ENCODE measurements at regions not wholly inside any gene's neighbourhood (a gene's known extent, or its start where the extent isn't known, plus 50 kb on each side); places are given as distances from the start of the nearest gene placed in this dataset.

- DNase-seq (ENCODE audit: low spot score): no peak
These were observed 51.9 kb downstream of the CEBPB start for GRCh38 chr20:50242548-50242862.

GRCh38 chr20:50242863-50243609, 52.4 kb downstream of the CEBPB start:
- DNase-seq (ENCODE audit: low spot score): no peak

DNA sequence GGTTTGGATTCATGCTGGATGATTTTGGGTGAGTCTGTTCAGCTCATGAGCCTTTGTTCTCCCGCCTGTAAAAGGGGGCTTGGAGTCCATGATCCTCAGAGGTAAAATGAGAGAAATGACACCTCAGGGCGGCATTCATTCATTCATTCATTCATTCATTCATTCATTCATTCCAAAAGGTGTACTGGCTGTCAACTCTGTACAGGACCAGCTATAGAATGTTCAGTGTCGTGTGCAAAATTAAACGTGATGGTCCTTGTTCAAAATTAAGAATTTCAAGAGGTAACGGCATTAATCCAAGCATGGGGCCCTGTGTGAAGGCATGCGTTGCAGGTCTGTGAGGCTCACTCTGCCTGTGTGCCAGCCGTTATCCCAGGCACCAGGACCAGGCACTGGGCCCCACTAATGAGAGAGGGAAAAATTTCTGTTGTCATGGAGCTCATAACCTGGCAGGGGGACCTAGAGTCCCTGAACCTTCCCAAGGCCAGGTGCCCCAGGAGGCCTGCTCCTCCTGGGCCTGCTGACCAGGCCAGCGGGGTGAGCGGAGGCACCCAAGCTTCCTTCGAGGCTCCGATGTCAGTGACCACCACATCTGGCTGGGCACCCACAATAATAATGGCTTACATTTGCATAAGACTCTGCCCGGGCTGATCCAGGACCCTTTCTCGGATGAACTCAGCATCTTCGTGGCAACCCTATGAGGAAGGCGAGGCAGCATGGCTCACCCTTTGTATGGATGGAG, 53.2 kb downstream of the CEBPB start:
- DNase-seq (ENCODE audit: low spot score): no peak

DNA sequence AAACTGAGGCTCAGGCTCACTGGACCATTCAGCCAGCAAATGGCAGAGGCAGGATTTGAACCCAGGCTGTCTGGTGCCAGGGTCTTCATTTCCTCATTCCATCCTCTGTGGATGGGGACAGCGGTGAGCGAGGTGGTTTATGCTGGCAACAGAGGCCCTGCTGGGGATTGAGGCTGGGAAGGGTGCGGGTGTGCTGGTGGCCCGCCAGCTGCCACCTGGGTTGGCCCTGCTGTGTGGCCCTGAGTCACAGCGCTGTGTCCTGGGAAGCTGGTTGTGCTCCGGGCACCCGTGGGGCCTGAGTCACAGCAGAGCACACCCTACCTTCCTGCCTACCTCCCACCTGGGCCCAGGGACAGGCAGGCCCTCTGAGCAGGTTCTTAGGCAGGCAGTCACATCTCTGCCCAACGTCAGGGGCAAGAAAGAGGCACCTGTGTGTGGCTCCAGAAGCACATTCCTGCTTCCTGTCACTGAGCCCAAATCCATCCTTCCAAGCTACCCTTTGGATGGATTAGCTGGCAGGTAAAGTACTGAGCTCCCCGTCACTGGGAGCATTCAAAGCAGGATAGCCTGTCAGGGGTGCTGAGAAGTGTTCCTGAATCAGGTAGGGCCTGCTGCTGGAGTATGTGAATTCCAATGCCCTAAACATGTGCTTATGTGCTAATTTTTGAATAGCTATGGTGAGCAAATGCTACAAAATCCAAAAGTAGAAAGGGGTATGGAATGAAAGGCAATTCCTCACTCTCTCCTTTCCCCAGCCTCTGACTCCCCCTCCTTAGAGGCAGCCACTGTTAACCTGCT, 53.9 kb downstream of the CEBPB start:
- no peak for DNase-seq (ENCODE audit: low spot score)

GRCh38 chr20:50245498-50246366, 55.1 kb downstream of the CEBPB start:
- no peak for DNase-seq (ENCODE audit: low spot score)

DNA sequence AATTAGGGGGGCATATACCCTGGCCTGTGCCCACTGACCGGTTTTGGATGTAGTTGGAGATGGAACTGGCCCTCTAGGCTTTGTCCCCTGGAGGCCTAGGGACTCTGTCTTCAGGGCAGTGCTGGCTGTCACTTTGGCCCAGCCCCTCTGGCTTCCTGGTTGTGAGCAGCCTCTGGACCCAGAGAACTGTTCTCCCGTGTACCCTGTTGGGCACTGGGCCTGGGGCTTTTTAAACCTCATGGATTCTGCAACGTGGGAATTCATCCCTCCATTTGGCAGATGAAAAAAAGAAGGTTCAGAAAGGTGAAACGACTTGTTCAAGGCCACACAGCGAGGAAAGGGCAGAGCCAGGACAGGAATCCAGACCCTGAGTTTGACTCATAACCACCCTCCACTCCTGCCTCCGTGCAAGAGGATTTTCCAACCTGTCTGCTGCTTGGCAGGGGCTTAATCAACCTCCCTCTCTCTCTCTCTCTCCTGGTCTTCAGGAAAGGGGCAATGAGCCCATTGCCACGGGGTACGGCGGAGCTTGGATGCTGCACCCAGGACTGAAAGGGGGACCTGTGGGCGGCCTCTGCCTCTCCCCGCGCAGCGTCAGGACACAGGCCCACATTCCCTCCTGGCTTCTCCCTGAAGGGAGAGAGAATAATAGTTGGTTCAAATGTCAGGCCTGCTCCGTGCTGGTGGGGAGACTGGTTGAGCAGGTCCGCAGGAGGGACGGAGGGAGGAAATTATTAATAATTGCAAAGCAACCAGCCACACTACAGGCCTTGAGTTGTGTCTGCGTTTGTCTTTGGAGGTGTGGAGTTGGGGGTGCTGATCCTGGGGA, 56.0 kb downstream of the CEBPB start:
- no peak for DNase-seq (ENCODE audit: low spot score)

GRCh38 chr20:50247196-50248094, 56.8 kb downstream of the CEBPB start:
- DNase-seq (ENCODE audit: low spot score): no peak

DNA sequence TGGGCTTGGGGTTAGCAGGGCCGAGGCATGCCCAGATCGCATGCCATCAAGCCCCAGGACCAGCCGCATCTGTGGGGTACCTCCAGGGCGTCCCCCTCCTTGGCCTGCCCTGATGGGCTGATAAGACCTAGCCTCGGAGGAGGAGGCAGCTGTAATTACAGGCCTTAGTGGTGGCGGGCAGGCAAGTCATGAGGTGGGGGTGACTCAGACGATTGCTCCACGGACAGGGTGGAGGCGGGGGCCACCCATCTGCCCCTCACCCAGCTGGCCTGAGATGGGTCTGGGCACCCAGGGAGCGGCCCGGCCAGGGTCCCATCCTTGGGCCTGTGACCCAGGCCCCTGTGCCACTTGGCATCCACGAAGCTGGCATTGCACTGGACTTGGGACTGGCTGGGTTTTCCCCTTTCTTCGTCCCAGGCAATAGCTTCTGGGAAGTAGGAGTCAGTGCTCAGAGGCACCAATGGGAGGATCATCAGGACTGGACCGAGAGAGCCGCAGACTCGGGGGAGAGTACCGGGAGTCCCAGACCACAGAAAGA, 57.5 kb downstream of the CEBPB start:
- no peak for DNase-seq (ENCODE audit: low spot score)

DNA sequence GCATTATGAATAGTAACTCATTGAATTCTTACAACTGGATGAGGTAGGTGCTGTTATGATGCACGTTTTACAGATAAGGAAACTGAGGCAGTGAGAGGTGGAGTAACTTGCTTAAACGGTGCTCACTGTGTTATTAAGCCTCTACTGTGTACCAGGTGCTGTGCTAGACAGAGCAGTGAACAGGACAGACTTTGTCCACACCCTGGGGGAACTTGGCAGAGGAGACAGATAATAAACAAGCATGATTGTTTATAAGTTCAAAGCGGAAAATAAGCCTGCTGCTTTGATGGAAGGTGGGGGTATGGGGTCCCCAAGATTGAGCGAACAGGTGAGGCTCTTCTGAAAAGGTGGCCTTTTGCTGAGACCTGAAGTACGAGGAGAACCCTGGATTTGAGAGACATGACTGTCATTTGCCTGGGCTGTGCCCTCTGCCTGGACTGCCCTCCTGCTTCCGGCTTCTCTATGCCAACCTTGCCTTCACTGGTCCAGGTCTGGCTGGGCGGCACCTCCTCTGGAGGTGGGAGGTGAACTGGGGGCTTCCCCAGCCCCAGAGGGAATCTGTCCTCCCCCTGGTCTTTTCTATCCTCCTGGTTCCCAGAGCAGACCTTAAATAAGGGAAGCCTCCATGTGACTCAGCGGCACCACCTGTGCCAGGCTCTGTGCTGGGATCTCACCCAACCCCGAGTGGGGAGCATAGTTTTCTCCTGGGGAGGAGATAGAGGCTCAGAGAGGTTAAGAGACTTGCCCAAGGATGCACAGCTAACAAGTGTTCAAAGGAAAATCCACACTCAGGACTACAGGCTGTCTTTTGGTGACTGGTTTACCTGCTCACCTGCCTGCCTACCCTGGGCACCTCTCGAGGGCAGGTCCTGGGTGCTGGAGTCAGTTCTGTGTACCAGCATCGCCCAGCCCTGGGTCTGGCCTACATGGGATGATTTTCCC, 59.1 kb downstream of the CEBPB start:
- no peak for DNase-seq (ENCODE audit: low spot score)

- DNase-seq (ENCODE audit: low spot score): no peak
These were observed 60.2 kb downstream of the CEBPB start for GRCh38 chr20:50250679-50251382.

DNA sequence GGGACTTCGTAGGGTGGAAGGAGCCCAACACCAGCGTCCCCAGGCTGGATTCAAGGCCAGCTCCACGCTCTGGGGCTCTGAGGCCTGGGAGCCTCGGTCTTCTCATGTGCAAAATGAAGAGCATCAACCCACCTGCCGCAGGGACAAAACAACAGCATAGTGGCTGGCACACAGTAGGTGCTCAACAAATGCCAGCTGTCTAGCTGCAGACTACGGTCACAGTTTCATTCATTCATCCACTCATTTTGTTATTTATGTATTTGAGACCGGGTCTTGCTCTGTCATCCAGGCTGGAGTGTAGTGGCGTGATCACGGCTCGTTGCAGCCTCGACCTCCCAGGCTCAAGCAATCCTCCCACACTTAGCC, 60.7 kb downstream of the CEBPB start:
- DNase-seq (ENCODE audit: low spot score): no peak

- no peak for DNase-seq (ENCODE audit: low spot score)
These were observed 61.4 kb downstream of the CEBPB start for GRCh38 chr20:50251992-50252511.

GRCh38 chr20:50252701-50253100, 62.1 kb downstream of the CEBPB start:
- DNase-seq (ENCODE audit: low spot score): no peak

DNA sequence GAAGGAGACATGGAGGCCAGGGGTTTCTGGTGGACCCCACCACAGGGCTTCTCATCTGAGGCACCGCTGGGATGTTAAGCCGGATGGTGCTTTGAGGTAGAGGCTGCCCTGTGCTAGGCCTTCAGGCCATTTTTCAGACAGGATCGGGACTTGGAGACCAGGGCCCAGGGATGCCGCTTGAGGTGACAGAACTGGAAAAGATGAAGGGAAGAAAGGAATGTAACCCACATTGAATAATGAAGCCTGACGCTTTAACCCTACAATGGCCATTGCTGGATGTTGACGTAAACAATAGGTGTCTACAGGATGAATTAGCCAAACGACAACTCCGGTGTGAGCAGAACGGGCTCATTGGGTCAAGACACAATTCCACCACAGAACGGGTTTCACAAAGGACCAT, 62.5 kb downstream of the CEBPB start:
- DNase-seq (ENCODE audit: low spot score): no peak

GRCh38 chr20:50254466-50255079, 63.9 kb downstream of the CEBPB start:
- DNase-seq (ENCODE audit: low spot score): no peak

GRCh38 chr20:50256577-50256976, 65.9 kb downstream of the CEBPB start:
- no peak for DNase-seq (ENCODE audit: low spot score)

DNA sequence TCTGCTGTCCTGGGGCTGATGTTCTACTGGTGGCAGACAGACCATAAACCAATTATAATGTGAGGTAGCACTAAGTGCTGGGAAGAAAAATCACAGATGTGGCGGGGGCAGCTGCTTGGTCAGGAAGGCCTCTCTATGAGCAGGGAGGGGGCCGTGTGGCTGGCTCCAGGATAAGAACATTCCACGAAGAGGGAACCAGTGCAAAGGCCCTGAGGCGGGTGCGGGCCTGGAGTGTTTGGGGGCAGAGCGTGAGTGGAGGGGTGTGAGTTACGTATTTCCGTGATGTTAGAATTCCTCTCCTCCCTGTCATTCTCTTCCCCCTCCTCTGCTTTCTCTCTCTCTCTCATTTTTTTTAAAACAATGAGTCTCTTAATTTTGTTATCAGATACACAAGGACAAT, 67.2 kb downstream of the CEBPB start:
- no peak for DNase-seq (ENCODE audit: low spot score)

All from NAMALWA (cell line).